ENCODE measurements at regions not wholly inside any gene's neighbourhood (a gene's known extent, or its start where the extent isn't known, plus 50 kb on each side); places are given as distances from the start of the nearest gene placed in this dataset.
A peak's percentile ranks its signal among the peaks of the same experiment; 100 is the strongest.

GRCh38 chr11:20311444-20311843 lies 52.1 kb upstream of the HTATIP2 start:
- DNase-seq, result no peak

GRCh38 chr11:20310596-20311394 lies 52.7 kb upstream of the HTATIP2 start:
- no peak for DNase-seq

DNA sequence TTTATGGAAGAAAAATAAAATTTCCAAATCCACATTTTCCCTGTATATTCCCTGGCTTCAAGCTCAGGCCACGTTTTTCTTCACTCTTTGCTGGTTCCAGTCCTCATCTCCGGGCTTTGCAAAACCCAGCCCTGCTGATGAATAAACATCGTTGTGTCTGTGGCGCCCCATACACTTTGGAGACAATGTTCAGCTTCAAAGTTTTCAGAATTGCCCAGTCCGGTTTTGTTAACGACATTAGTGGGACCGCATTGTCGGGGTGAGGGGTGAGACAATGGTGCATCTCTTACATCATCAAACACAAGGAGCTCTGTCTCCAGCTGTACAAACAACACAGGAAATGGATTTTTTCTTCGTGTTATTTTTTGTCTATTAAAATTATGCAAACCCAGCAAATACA lies 53.4 kb upstream of the HTATIP2 start:
- no peak for DNase-seq

DNA sequence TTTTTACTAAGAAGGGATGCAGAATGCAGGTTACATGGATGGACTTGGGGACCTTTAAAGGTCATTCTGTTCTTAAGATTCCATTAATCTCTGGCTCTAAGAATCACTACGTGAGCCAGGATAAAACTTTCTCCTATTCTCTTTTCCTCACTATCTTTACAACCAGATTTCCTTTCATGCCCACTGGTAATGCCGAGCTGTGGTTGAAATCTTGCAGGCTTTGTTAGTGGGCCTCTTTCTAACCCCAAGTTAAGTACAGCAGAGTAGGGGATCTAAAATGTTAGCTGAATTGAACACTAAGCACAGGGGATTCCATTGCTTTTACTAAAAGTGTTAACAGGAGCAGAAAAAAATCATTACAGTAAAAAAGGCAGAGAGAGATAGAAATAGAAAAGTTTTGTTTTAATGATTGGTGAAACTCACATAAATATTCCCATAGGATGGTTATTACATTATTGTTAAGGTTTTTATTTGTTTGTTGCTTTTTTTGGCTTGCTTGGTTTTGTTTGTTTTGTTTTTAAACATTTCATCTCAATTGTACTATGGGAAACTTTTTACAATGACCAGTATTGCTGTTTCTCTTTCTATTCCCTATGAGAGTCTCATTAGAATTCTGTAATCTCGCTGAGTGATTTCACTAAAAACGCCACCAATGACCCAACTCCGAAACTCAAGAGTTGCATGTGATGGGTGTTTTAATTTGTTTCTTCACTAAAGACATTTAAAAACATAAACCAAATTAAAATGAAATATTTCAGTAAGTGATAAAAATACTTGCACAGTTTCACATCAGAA lies 54.1 kb upstream of the HTATIP2 start:
- DNase-seq, result no peak

DNA sequence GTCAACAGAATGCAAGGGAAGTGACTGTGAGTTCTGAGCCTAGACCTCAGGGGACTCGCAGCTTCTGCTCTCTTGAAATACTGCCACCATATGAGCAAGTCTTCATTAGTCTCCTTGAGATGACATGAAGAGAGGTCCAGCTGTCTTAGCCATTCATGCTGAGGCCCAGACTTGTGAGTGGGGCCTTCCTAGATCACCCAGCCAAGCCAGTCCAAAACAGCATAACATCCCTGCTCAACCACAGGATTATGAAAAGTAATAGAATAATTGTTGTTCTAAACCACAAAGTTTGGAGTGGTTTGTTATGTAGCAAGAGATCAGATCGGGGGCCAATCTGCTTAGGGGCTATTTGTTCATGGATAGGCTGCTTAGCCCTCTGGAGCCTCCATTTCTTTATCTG lies 54.9 kb upstream of the HTATIP2 start:
- peak; percentile 8 for DNase-seq

- no peak for DNase-seq
Measured at GRCh38 chr11:20303391-20303965, 60.0 kb upstream of the HTATIP2 start.

GRCh38 chr11:20293992-20294391 lies 69.5 kb upstream of the HTATIP2 start:
- no peak for DNase-seq

- no peak for DNase-seq
Measured at GRCh38 chr11:20293531-20293930, 70.0 kb upstream of the HTATIP2 start.

GRCh38 chr11:20289732-20290131 lies 73.8 kb upstream of the HTATIP2 start:
- no peak for DNase-seq

DNA sequence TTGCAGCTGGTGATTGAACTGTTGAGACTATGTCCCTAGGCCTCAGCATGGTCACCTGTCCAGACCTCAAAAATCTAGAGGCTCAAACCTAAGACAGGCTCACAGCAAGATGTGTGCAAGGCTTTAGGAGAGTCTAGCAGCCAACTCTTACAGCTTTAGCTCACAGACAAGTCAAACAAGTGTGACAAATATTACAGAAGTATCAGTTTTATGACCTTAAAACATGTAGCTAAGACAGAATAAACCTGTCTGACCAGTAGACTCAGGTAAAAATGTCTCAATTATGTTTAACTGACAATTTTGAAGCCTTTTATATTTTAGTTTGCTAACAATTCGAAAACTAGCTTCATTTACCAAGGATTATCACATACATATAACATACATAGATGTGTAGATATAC lies 80.0 kb upstream of the HTATIP2 start:
- DNase-seq, result no peak

DNA sequence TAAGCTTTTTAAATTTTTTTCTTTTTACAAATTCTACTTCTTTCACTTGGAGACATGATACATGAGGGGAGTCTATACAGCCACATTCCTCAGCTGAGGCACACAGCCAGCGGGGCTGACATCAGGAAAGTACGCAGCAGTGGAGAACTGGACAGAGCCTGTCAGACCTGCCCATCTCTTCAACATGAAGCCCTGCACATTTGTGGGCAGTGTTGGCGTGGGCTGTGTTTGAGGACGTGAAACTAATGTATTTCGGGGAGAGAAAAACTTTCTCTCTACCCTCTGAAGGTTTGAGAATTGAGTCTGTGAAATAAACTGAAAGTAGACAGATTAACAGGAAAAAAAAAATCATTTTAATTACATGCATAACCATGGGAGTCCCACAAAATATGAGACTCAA lies 84.8 kb upstream of the HTATIP2 start:
- DNase-seq, result no peak

DNA sequence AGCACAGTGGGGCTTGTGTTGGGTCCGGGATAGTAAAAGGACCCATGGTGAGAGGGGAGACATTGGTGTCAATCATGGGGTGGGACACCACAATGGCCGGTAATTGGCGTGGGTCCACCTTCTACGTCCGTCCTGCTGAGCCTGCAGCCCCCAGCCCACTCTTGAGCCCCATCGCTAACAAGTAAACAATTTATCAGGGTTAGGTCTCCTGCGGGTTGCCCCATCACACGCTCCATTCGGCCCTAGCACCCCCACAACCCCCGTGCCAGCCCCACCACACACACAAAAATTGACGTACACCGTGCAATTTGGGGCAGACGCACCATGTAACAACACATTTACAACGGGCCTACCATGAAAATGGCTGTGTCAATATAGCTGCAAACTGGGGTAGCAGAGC lies 86.5 kb upstream of the HTATIP2 start:
- no peak for DNase-seq

GRCh38 chr11:20275987-20276965 lies 87.2 kb upstream of the HTATIP2 start:
- DNase-seq, result no peak

- DNase-seq, result no peak
Measured at GRCh38 chr11:20274031-20274430, 89.5 kb upstream of the HTATIP2 start.

GRCh38 chr11:20261526-20261925 lies 101.3 kb upstream of the DBX1 start:
- DNase-seq, result no peak

GRCh38 chr11:20260307-20260706 lies 100.0 kb upstream of the DBX1 start:
- no peak for DNase-seq

DNA sequence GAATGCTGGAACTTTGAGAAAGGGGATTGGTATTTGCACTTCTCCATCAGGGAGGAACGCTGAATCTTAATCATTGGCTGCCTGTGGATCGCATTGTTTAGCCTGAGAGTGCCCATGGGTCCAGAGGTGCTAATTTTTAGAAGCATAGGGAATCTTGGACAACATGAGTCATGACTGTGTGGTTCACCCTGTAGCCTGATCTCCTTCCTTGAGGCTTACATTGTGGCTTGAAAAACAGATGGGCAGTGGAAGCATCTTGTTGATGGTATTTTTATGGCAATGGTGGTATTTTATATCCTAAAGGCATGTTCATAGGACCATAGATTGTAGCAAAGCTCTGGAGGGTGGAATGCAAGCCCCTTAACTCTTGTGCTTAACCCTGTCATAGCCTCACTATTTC lies 99.2 kb upstream of the DBX1 start:
- DNase-seq, result no peak

GRCh38 chr11:20258376-20258895 lies 98.2 kb upstream of the DBX1 start:
- no peak for DNase-seq

DNA sequence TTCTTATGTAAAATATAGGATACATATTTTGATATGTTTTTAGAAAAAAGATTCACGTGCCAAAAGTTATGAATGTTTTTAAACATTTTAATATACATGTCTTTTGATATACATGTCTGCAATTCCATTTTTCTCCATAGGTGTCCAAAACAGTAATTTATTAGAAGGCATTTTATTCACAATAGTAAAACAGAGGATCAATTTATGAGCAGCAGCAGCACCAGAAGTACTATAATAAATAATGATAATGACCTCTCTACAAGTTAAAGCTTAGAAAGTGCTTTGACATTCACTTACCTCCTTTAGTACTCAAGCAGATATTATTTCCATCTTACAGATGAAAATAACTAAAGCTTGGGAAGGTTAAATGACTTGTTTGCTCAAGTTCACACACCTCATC lies 96.7 kb upstream of the DBX1 start:
- DNase-seq, result no peak

DNA sequence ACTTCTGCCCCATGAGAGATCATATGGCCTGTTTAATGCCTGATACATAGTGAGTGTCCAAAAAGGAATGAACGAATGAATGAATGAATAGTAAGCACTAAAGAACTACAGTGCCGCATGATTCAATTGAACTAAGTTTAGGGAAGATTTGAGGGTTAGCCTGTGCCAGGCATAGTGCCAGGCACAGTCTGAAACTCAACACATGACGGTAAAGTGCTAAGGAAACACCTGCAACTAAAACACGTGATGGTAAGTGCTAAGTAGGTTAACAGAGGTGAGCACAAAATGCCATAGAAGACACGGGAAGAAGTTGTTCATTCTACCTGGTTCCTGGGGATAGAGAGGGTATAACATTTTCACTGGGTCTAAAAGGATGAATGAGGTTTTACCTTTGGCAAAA lies 93.5 kb upstream of the DBX1 start:
- no peak for DNase-seq

DNA sequence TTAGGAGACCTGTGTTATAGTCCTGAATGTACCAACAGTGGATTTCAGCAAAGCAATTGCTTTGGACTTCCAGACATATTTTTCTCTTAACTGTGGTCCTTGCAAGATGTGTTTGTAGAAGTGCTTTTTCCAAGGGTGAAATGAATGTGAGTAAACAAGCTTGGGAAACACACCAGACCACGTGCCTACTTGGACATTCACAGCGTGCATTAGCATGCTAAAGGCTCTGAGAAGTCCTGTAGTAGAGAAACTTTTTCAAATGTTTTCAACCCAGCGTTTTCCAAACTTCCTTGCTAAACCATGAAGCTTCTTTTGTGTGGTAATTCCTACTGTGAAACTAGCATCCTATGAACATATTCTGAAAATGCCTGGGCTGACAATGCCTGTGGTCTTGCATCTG lies 91.2 kb upstream of the DBX1 start:
- no peak for DNase-seq

GRCh38 chr11:20250644-20251247 lies 90.5 kb upstream of the DBX1 start:
- DNase-seq, result no peak
